SW480 (cell line): ENCODE measurements at regions not wholly inside any gene's neighbourhood (a gene's known extent, or its start where the extent isn't known, plus 50 kb on each side); places are given as distances from the start of the nearest gene placed in this dataset.
"Not testable (repeated sequence)": the region's sequence is repeated elsewhere in the genome, so short reads cannot be mapped to it uniquely, and the experiment has no call there.

ENCODE experiments used
- DNase-seq: peaks from one replicate; pipeline ENCODE4 v3.0.0-alpha.2; 2016; ENCODE audit warnings: low spot score

DNA sequence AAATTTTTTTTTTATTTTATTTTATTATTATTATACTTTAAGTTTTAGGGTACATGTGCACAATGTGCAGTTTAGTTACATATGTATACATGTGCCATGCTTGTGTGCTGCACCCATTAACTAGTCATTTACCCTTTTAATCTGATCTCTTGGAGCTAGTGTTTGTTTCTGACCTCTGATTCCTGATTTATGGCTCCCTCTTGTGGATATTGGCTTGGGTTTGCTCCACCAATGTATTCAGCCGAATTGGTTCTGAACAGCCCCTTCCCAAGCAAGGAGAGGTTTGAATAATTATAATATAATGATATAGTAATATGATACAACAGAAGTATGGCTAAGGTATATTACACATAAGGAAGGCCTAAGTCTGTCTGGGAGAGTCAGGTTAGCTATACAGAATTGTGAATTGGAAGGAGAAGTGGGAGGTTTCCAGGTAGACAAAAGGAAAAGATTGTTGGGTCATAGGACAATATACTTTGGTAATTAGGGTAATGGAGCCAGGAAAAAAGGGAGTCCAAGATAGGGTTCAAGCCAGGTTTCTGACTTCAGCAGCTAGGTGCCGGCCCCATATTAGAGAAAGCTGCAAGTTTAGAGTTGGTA is 53.1 kb upstream of the HMCN1 start:
- peak; percentile 58 for DNase-seq

DNA sequence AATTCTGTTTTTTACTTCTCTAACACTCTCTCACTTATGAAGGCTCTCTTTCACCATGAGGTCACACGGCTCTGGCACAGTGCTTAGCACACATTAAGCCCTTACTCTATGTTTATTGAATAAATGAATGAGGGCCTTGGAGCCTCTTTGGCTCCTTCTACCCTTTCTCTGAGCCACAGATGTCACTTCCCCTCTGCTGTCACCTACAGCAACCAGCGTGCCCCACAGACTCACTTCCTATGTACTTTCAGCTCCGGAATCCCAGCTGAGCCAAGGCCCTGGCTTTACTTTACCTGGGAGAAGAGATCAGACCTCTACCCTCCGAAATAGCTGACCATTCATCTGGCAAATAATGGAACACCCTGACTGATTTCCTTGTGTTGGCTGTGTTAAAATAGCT is 53.7 kb upstream of the HMCN1 start:
- no peak for DNase-seq

DNA sequence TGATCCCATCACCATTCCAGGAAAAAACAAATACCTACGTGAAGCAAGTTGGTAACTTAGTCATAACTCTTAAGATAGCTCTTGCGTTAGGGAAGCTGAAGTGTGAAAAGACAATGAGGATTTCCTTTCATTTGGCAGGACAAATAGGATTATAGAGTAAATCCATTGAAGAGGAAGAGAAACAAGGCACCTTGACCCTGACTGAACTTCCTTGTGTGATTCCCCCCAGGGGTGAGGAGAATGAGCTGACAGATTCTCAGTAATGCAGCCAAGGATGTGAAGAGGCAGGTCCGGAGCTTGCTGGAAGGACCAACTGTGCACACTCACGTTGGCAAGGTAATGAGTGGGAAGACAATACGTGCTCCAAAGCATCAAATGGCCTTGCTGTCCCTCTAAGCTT is 55.0 kb upstream of the HMCN1 start:
- DNase-seq: no peak

DNA sequence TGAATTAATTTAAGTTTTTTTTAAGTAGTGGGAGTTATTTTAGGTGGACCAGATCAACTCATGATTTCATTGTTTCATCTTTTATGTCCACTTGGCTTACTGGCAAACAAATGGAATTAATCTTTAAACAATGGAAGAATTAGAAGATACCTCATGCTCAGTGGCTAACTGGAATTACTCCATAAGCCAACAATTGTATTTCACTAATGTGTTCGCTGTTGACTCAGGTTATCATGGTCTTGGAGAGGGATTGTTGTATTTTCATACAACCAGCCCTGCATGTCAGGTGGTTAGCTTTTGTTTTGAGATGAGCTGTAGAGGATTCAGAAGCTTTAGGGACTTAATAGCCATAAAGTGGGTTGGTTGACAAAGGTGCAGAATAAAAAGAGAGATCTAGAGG is 57.2 kb upstream of the HMCN1 start:
- DNase-seq: no peak

DNA sequence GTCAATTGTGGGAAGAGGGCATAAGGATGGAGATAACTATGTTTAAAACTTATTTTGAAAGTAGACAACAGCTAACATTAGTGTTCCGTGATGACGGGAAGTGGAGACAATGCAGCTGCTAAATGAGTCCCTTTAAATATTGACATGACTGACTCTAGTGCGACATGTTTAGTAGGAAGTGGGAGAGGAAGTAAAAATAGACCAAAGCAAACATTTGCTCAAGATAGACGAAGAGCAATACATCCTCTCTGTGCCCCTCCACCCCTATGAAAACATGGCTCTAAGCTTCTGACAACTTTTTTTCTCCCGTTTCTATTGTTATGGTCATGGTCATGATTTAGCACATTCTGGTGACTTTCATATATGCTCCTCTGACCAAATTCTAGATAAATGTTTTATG is 60.0 kb upstream of the HMCN1 start:
- DNase-seq: no peak

DNA sequence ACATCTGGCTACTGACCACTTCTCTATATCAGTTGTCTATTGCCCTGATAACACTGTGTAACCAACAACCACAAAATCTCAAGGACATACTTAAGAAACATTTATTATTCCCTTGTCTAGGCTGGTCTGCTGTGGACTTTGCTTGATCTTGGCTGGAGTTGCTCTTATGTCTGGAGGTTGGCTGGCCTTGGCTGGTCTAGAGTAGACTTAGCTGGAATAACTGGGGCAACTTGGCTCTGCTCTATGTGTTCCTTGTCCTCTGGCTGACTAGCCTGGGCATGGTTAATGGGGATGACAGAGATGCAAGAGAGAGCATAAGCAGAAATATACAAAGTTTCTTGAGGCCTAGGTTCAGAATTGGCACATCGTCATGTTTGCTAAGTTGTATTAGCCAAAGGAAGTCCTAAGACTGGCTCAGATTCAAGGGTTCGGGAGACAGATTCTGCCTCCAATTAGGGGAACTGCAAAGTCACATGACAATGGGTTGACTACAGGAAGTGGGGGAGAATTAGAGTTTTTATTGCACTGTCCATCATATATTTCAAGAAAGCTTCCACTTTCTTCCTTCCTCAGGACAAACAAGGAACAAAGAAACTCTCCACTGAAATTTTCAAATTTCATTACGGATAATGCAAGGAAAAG is 61.4 kb upstream of the HMCN1 start:
- no peak for DNase-seq

DNA sequence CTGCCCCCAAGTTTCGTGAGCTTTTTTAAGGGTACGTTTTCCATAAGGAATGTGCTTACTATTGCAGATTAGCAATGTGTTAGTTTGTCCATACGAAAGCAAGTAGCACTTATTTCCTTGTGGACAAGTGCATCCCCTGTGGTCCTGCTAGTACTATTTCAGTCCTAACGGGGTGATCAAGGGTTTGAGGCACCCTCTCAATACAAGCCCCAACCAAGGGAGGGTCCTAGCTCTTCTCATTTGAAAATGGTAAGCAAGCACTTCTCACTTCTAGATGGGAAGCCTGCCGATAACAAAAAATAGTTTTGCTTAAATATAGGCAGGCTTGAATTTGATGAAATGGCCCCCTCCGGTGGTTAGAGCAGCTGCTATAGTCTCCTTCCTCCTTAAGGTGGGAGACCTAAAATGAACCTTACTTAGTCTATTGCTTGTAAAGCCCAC is 64.0 kb upstream of the HMCN1 start:
- DNase-seq: peak; percentile 6

DNA sequence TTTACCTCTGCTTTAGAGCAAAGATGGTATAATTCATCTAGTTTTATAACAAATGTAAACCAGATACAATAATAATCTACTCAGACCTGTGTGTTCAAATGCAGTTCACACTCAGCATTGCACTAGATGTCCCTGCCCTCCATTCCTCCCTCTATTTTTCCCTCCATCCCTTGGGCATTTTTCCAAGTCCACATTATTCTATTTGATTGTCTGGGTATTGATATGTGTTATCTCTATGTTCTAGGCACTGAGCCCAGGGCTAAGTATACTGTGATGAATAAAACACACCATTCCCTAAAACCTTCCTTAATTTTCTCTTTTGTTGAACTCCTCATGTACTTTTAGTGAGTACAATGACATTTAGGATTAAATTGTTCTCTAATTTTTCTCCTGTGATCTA is 66.2 kb upstream of the HMCN1 start:
- no peak for DNase-seq

DNA sequence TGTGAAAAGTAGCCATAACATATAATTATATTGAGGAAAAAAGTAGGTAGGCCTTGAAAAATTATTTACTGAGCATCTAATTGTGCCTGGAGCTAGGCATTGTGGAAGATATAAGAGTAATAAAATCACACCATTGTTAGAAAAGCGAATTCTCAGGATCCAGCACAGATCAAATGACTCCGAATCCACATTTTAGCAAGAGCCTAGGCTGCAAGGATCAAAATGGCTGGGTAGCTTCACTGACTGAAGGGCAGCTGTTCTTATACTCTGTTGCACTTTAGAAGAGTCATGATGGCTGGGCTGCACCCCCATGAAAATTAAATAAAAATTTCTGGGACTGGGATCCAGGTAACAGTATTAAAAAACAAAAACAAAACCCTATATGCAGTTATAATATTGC is 67.6 kb upstream of the HMCN1 start:
- DNase-seq: no peak

DNA sequence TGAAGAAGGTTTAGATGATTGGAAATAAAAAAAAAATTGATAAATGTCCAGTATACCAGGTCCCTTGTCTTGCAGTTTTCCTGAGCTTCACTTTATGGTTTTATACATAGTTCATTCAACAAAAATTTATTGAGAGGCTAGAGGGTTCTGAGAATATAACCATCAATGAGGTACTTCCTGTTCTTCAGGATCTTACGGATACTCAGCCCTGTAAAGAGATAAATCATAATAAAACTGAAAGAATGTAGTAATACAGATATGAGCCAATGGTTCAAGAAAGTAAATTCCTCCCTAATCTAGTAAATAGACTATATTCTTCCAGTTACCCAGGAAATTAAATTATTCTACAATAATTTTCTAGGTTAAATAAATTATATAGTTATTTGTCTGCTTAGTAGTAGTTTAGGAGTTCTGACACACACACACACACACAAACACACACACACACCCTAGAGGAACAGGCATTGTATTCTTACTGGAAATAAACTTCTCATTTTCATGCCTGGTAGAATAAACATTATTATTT is 70.4 kb upstream of the HMCN1 start:
- no peak for DNase-seq

DNA sequence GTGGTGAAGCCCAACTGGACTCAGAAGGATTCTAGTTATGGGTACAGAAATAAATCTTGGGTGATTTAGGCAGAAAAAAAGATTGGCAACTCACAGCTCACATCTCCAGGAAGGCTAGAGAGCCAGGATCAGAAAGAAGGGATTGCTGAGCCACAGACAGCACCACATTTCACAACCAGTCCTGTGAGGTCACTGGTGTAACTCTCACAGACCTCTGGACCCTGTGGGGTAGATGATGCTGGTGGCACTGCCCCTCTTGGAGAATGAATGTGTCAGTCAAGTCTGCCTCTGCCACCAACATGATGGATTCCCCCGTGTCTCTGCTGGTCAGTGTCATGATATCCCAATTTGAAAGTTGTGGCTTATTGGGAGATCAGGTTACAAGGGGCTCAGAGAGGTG is 70.9 kb upstream of the HMCN1 start:
- DNase-seq: no peak

DNA sequence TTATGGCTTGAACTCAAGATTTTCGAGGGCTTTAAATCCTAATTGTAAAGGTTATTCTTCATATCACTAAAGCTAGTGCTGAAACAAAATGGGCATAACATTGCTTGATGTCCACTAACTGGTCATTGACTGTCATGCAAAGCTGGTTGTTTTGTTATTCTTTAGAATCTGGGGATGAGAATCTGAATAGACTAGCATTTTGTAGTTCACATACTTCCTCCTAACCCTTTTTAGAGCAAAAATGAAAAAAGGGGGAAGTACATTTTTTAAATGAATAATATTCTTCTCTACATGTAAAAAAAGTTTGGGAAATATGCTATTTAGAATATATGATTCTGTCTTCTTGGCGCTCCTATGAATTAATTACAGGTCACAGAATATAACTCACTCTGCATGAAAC is 72.2 kb upstream of the HMCN1 start:
- DNase-seq: no peak

DNA sequence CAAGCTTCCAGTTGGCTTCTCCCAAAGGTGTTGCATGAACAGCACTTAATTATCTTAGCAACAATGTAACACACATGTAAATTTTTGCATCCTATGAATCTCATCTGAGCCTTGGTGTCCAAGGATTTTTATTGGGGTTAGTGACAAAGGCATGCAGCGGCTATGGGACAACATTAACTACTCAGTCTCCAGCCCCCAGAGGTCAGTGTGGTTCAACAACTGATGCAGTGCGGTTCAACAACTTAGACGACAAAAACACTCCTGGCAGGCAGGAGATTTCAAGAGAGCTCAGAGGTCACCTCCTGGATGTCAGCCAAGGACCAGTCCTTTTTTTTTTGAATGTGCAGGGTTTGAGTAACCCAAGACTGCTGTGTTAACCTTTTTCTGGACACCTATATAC is 77.5 kb upstream of the HMCN1 start:
- no peak for DNase-seq

DNA sequence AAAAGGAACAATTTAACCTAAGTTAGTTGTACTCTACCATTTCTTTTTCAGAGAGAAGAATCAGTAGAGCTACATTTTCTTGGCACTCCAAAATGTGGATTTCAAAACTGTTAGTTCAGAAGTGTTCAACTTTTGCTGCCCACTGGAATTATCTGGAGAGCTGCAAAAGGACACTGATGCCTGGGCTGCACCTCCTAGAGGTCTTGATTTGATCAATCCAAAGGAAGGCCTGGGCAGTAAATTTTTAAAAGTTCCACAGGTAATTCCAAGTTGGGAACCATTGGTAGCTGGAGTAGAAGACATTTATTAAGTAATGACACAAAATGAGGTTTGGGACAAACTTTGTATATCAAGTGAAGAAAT is 79.3 kb upstream of the HMCN1 start:
- DNase-seq: no peak

DNA sequence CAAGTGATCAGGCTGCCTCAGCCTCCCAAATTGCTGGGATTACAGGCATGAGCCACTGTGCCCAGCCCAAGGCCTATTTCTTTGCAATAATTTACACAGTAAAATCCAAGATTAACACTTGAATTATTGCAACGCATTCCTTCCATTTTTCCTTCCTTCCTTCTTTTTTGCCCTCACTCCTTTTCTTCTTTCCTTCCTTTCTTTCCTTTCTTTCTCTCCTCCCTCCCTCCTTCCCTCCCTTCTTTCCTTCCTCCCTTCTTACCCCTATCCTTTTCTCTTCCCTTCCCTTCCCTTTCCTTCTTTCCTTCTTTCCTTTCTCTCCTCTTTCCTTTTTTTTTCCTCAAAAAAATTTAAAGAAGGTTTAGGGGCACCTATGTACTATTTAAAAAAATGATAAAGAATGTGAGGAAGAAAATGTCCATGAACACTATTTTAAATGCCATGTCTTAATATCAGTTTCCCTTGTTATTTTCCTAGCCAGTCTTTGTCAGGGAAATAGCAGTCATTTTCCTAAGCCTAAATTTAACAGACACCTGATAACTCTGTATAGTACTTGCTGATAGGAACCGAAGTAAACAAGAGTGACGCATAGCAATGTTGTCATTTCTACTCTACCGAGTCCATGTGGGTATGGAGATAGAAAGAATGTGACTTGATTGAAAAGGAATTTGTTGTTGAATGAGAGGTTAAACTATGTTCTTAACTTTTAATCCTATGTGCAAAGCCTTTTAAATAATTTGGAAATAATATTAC is 79.8 kb upstream of the HMCN1 start:
- DNase-seq: no peak

DNA sequence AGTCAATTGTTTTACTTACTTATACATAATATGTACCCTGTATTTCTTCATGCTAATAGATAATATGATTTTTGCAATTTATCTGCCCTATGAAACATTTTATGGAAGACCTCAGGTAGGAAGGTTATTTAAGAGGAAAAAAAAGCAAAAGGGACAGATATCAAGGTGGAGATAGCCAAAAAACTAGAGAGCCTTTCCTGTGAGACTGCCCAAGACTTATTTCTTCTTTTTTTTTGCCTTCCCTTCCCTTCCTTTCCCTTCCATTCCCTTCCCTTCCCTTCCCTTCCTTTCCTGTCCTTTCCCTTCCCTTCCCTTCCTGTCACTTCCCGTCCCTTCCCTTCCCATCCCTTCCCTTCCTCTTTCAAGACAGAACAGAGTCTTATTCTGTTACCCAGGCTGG is 80.6 kb upstream of the HMCN1 start:
- DNase-seq: no peak

DNA sequence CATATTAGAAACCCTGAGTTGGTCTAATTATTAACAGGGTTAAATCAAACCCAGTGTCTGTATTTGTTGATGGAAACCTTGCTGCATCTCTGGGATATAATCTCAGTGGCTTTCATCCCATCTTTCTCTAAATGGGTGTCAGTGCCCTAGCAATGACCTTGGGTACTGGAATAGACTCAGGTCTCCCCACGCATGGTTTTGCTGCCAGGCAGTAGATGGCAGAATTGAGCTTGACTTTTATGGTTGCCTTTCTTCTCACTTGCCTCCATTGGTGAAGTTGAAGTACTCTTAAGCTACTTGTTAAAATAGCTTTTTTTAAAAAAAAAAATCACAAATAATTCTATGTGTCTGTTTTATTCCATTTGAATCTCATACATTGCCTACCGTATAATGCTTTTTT is 81.8 kb upstream of the HMCN1 start:
- DNase-seq: peak; percentile 20

DNA sequence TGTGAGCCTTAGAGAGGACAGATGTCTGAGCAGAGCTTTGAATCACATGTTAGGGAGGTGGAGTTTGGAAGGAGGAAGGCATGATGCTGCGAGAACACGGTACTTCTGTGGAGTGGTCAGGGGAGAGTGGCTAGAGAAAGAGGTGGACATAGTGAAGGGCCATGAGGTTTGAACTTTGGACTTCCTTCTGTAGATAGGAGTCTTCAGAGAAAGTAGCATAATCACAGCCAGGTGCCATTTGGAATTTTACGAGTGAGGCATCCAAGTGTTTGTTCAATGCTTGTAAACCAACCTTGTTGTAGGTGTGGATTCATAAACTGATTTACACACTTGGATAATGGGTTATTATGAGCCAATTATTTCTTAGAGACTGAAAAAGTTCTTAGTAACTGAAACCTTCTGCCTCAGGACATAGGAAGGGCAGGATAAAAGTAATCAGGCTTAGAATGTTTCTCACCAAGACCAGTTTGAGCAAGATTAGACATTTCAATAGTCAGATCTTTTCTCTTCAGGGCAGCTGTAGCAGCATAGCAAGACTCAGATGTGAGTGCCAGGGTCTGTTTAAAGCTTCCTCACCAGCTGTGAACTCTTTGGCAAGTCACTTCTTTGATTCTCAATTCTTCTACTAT is 83.5 kb upstream of the HMCN1 start:
- DNase-seq: no peak

DNA sequence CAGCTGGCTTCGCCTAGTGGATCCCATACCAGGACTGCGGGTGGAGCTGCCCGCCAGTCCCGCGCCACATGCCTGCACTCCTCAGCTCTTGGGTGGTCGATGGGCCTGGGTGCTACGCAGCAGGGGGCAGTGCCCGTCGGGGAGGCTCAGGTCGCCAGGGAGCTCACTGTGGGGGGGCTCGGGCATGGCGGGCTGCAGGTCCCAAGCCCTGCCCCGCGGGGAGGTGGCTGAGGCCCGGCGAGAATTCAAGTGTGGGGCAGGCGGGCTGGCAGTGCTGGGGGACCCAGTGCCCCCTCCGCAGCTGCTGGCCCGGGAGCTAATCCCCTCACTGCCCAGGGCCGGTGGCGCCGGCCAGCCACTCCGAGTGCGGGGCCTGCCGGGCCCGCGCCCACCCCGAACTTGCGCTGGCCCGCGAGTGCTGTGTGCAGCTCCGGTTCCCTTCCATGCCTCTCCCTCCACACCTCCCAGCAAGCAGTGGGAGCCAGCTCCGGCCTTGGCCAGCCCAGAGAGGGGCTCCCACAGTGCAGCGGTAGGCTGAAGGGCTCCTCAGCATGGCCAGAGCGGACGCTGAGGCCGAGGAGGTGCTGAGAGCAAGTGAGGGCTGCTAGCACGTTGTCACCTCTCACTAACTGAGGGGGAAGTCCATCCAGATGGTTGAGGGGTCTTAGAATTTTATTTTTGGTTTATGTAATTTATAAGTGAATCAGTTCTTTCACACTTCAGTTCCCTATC is 85.2 kb upstream of the HMCN1 start:
- DNase-seq: no peak

DNA sequence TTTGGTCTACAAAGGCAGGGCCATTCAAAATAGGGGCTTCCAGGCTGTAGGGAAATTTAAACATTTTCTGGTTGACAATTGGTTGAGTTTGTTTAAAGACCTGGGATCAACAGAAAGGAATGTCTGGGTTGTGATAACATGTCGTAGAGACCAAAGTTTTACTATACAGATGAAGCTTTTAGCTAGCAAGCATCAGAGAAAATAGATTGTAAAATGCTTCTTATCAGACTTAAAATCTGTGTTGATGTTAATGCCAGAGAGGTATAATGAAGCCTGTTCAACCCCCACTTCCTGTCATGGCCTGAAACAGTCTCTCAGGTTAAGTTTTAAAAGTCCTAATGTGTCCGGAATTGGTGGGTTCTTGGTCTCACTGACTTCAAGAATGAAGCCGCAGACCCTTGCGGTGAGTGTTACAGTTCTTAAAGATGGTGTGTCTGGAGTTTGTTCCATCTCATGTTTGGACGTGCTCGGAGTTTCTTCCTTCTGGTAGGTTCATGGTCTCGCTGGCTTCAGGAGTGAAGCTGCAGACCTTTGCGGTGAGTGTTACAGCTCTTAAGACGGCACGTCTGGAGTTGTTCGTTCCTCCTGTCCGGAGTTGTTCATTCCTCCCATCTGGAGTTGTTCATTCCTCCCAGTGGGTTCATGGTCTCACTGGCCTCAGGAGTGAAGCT is 86.5 kb upstream of the HMCN1 start:
- not testable (repeated sequence) for DNase-seq

DNA sequence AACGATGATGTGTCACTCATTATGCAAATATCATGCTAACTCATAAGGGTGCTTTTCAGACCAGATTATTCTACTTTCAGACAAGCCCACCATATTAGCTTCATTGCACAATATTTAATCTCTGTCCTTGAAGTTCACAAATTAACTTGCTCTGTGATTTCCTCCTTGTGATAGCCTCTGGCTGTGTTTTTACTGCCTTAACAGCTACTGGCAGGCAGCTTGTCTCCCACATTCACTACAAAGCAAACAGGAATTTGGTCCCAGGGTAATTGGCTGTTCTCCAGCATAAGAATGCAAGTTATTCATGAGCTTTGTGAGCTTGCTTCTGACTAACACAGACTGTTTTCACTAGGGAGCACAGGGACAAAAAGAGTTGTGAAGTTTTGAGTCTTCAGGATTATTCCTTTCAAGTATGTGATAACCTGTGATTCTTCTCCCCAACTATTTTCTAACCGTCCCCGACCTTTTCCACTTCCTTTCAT is 87.9 kb upstream of the HMCN1 start:
- peak; percentile 59 for DNase-seq

DNA sequence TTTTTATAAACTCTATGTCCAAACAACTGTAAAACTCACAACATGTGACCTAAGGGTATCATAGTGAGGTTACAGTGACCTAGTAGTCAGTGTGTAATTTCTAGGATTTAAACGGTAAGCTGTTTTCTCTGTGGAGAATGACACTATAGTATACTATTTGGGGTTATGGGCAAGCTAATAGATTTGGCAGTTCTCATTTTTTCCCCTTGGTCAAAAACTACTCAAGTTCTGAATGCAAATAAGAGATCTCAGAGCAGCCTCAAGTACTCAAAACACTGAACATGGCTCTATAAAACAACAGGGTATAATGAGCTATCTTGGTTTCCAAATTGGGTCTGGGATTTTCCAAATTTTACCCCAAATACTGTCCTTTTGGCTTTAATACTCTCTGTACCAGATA is 88.5 kb upstream of the HMCN1 start:
- no peak for DNase-seq
